ENCODE measurements at regions not wholly inside any gene's neighbourhood (a gene's known extent, or its start where the extent isn't known, plus 50 kb on each side); places are given as distances from the start of the nearest gene placed in this dataset.

DNA sequence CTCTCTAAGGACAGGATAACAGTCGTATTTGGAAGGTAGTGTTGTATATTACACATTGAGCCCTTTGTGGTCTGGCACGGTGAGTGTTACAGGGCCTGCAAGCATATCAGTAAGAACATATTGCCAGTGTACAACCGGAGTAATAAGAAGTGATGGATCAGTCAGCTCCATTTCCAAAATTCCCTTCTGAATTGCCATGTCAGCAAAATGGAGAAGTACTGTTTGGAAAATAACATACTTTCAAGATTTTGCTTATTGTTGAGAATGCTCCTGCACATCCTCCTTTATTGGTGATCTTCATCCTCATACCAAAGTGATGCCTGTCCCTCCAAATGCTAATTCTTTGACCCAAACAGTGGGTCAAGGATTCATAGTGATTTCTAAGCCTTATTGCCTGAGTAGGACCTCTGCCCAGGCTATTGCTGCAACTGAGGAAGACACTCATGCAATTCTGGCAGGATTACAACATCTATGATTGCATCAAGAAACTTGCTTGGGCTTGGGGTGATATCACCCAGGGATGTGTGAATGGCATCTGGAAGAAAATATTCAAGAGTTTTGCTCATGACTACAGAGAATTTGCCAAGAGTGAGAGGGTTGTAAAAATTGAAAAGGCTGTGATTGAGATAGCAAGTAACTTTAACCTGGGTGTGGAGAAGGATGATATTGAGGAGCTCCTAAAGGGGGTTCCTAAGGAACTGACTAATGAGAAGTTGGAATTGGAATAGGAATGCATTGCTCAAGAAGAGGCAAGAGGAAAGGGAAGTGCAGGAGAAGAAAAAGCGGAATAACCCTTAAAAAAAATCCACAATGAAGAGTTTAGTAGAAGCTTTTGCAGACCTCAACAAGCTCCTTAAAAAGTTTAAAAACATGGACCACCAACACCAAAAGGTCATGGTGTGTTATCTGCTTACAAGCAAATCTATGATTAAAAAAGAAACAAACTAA lies 452.2 kb upstream of the SORCS1 start:
- Histone ChIP-seq H3K4me3 (no peak overlapping the region), H3K9ac (no peak overlapping the region), H3F3A (ENCODE audit: insufficient read depth) (peaks cover 40% of the 10 kb centered on the region), H3K27me3 (replicated peaks; ENCODE audit: insufficient read depth) (no peaks in the 10 kb centered on the region), H3K4me1 (ENCODE audit: insufficient read depth) (peaks cover 45% of the 10 kb centered on the region), H2AFZ (no peak overlapping the region), H3K79me2 (ENCODE audit: insufficient read depth) (no peaks in the 10 kb centered on the region), H3K36me3 (ENCODE audit: low read depth) (no peaks in the 10 kb centered on the region), H3K9me2 (ENCODE audit: insufficient read depth) (0 out of 2 replicates have a peak, but pooled peaks cover 4% of the 10 kb centered on the region), H3K4me2 (ENCODE audit: unreplicated experiment) (peak overlapping the region; percentile 41), H3K9me3 (ENCODE audit: low read depth) (no peaks in the 10 kb centered on the region), H3K27ac (peak overlapping the region; percentile 42), H4K20me1 (ENCODE audit: insufficient read depth) (no peaks in the 10 kb centered on the region)
- in situ Hi-C loops (cut with MboI), result no loop called here
- no peak for TF ChIP-seq EZH2phosphoT487 (IDR thresholded peaks at IDR 0.05; ENCODE audit: insufficient read depth, low read depth)
- no peak for TF ChIP-seq EZH2 (IDR thresholded peaks at IDR 0.05; ENCODE audit: insufficient read depth, poor library complexity, severe bottlenecking)
- WGBS, 2 experiments (ENCODE audit: low coverage in 1 of 2, low lambda C conversion rate in 2 of 2, missing lambda C conversion rate in 2 of 2), result 81 to 83% methylated on average over 4 of the region's 4 CpGs
- DNase-seq, result peak; percentile 91

DNA sequence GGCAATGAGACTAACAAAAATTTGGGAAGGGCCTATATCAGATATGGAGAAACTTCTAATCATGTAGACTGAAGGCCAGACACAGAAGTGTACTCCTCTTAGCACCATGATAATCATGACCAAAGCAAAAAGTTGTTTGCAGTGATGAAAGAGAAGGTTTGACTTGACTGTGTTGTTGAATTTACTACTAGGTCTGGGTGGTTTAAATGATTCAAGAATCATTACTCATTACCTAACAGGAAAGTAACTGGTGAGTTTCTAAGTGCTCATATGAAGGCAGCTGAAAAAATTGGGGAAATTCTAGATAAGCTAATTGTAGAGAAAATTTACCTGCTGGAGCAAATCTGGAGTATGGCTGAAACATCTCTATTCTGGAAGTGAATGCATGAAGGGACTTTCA lies 451.5 kb upstream of the SORCS1 start:
- no peak overlapping the region for H2AFZ ChIP-seq

DNA sequence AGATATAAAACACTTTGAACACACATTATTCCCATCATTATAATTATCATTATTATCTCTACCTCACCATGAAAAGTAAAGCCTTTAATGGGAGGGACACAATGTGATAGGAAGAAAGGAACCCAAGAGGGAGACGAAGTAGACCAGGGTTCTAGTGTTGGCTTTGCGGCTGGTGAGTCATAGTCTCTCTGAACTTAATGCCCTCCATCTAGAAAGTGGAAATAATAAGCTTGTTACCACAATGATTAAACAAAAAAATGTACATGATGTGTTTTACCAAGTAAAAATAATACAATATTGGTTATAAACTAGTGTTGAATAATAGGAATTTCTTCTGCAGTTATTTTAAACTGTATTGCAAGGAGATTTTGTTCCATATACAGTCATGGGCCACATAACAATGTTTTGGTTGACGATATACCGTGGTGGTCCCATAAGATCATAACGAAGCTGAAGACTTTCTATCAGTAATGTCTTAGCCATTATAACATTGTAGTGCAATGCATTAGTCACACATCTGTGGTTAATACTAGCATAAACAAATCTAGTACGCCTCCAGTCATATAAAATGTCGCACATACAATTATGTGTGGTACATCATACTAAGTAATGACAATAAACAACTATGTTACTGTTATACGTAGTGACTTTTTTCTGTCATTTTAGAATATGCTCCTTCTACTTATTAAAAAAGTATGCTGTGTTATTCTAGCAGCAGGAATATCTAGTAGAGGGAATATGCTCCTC lies 450.6 kb upstream of the SORCS1 start:
- TF ChIP-seq EZH2 (IDR thresholded peaks at IDR 0.05; ENCODE audit: insufficient read depth, poor library complexity, severe bottlenecking) (no peak), EZH2phosphoT487 (IDR thresholded peaks at IDR 0.05; ENCODE audit: insufficient read depth, low read depth) (peak; percentile 44; the same call in 1 of the 2 replicates)
- no peak overlapping the region for H2AFZ ChIP-seq
- H3K9me3 ChIP-seq (ENCODE audit: low read depth), result no peaks in the 10 kb centered on the region
- peak overlapping the region; percentile 42 for H3K27ac ChIP-seq
- H3K4me1 ChIP-seq (ENCODE audit: insufficient read depth), result peaks cover 45% of the 10 kb centered on the region
- peak; percentile 73 for DNase-seq
- 0 out of 2 replicates have a peak, but pooled peaks cover 4% of the 10 kb centered on the region for H3K9me2 ChIP-seq (ENCODE audit: insufficient read depth)
- in situ Hi-C loops (cut with MboI), result no loop called here
- WGBS, 2 experiments (ENCODE audit: low coverage in 1 of 2, low lambda C conversion rate in 2 of 2, missing lambda C conversion rate in 2 of 2), result 39 to 44% methylated on average over 8 of the region's 8 CpGs
- no peaks in the 10 kb centered on the region for H3K36me3 ChIP-seq (ENCODE audit: low read depth)
- peak overlapping the region; percentile 41 for H3K4me2 ChIP-seq (ENCODE audit: unreplicated experiment)
- peak overlapping the region; percentile 6; the same call in 1 of the 2 replicates for H3K9ac ChIP-seq
- no peaks in the 10 kb centered on the region for H3K79me2 ChIP-seq (ENCODE audit: insufficient read depth)
- no peaks in the 10 kb centered on the region for H3K27me3 ChIP-seq (replicated peaks; ENCODE audit: insufficient read depth)
- H4K20me1 ChIP-seq (ENCODE audit: insufficient read depth), result no peaks in the 10 kb centered on the region
- H3F3A ChIP-seq (ENCODE audit: insufficient read depth), result peaks cover 40% of the 10 kb centered on the region
- H3K4me3 ChIP-seq, result no peak overlapping the region

More for the DNA sequence above, 451.5 kb upstream of the SORCS1 start:
- peaks cover 45% of the 10 kb centered on the region for H3K4me1 ChIP-seq (ENCODE audit: insufficient read depth)
- in situ Hi-C loops (cut with MboI), result no loop called here
- TF ChIP-seq EZH2 (IDR thresholded peaks at IDR 0.05; ENCODE audit: insufficient read depth, poor library complexity, severe bottlenecking), result no peak
- no peak for TF ChIP-seq EZH2phosphoT487 (IDR thresholded peaks at IDR 0.05; ENCODE audit: insufficient read depth, low read depth)
- H3K9me2 ChIP-seq (ENCODE audit: insufficient read depth), result 0 out of 2 replicates have a peak, but pooled peaks cover 4% of the 10 kb centered on the region
- H3K4me2 ChIP-seq (ENCODE audit: unreplicated experiment), result peak overlapping the region; percentile 41
- no peaks in the 10 kb centered on the region for H3K36me3 ChIP-seq (ENCODE audit: low read depth)
- H3K79me2 ChIP-seq (ENCODE audit: insufficient read depth), result no peaks in the 10 kb centered on the region
- H3K9me3 ChIP-seq (ENCODE audit: low read depth), result no peaks in the 10 kb centered on the region
- H4K20me1 ChIP-seq (ENCODE audit: insufficient read depth), result no peaks in the 10 kb centered on the region
- 0 out of 2 replicates have a peak overlapping the region, but pooled peaks have one; percentile 6 for H3K9ac ChIP-seq
- no peaks in the 10 kb centered on the region for H3K27me3 ChIP-seq (replicated peaks; ENCODE audit: insufficient read depth)
- H3K27ac ChIP-seq, result peak overlapping the region; percentile 42
- H3F3A ChIP-seq (ENCODE audit: insufficient read depth), result peaks cover 40% of the 10 kb centered on the region
- peak; percentile 43 for DNase-seq
- no peak overlapping the region for H3K4me3 ChIP-seq

DNA sequence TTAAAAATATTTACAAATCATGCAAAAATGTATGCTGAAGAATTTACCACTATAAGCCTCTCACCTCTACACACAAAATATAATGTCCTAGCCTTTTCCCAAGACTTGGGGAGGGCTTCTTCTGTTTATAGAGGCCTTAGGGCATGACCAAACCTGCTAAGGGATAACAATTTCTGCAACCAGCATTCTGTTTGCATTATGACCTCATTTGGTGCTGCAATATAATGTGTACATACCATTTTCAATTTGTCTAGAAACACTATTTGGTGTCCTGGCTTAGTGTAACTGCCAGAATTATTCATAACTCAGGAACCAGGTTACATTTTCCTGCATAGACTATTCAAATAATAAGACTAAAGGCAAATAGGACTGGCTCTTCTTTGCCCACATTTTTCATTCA lies 446.6 kb upstream of the SORCS1 start:
- peak; percentile 10 for DNase-seq
- Histone ChIP-seq H4K20me1 (ENCODE audit: insufficient read depth) (no peaks in the 10 kb centered on the region), H3K36me3 (ENCODE audit: low read depth) (no peaks in the 10 kb centered on the region)

More for the DNA sequence above, 446.6 kb upstream of the SORCS1 start:
- H3K4me1 ChIP-seq (ENCODE audit: insufficient read depth), result peaks cover 18% of the 10 kb centered on the region
- peaks cover 17% of the 10 kb centered on the region for H3F3A ChIP-seq (ENCODE audit: insufficient read depth)
- no peak overlapping the region for H3K9ac ChIP-seq
- H3K9me2 ChIP-seq (ENCODE audit: insufficient read depth), result no peaks in the 10 kb centered on the region
- no peak overlapping the region for H3K4me3 ChIP-seq
- no peak overlapping the region for H3K4me2 ChIP-seq (ENCODE audit: unreplicated experiment)
- in situ Hi-C loops (cut with MboI), result no loop called here
- no peak for TF ChIP-seq EZH2 (IDR thresholded peaks at IDR 0.05; ENCODE audit: insufficient read depth, poor library complexity, severe bottlenecking)
- no peak for TF ChIP-seq EZH2phosphoT487 (IDR thresholded peaks at IDR 0.05; ENCODE audit: insufficient read depth, low read depth)
- H3K79me2 ChIP-seq (ENCODE audit: insufficient read depth), result no peaks in the 10 kb centered on the region
- no peak overlapping the region for H3K27ac ChIP-seq
- no peak overlapping the region for H2AFZ ChIP-seq
- no peaks in the 10 kb centered on the region for H3K27me3 ChIP-seq (replicated peaks; ENCODE audit: insufficient read depth)
- H3K9me3 ChIP-seq (ENCODE audit: low read depth), result no peaks in the 10 kb centered on the region

Measured in GM23248 (cell line).